GM23338 (cell line): ENCODE measurements at regions not wholly inside any gene's neighbourhood (a gene's known extent, or its start where the extent isn't known, plus 50 kb on each side); places are given as distances from the start of the nearest gene placed in this dataset.
A peak's percentile ranks its signal among the peaks of the same experiment; 100 is the strongest.

Experiments used
- ATAC-seq: fragments of 200-7000 bp; cut with Tn5 transposase; 3 replicates; pipeline ENCODE4 v1.9.1; 2020
- DNase-seq: peaks from one replicate; pipeline ENCODE4 v3.0.0-alpha.2; 2015; ENCODE audit warnings: low spot score
- H2AFZ ChIP-seq: fragments of 200-600 bp; sonication (generic); 2 replicates; pipeline ENCODE4 v1.8.0; 2016; ENCODE audit warnings: antibody characterized with exemption, mild to moderate bottlenecking, moderate library complexity
- H3F3A ChIP-seq: fragments of 200-600 bp; sonication (generic); replicated peaks from 2 replicates; pipeline ENCODE4 v1.8.0; 2017; ENCODE audit warnings: antibody characterized with exemption, mixed run types, low read depth
- H3K27ac ChIP-seq: fragments of 200-600 bp; sonication (generic); 2 replicates; pipeline ENCODE4 v1.6.1; 2016; ENCODE audit warnings: low read depth
- H3K27me3 ChIP-seq: fragments of 200-600 bp; sonication (generic); 2 replicates; pipeline ENCODE4 v1.8.0; 2016; ENCODE audit warnings: mild to moderate bottlenecking, mixed run types, moderate library complexity; ENCODE audit not compliant: insufficient read depth
- H3K36me3 ChIP-seq: fragments of 200-600 bp; sonication (generic); 2 replicates; pipeline ENCODE4 v1.8.0; 2016; ENCODE audit warnings: mild to moderate bottlenecking; ENCODE audit not compliant: insufficient read depth
- H3K4me1 ChIP-seq: fragments of 200-600 bp; sonication (generic); 2 replicates; pipeline ENCODE4 v1.8.0; 2016; ENCODE audit warnings: mild to moderate bottlenecking, moderate library complexity; ENCODE audit not compliant: insufficient read depth
- H3K4me2 ChIP-seq: fragments of 200-600 bp; sonication (generic); 2 replicates; pipeline ENCODE4 v1.7.1; 2017; ENCODE audit warnings: mixed run types
- H3K4me3 ChIP-seq: fragments of 200-600 bp; sonication (generic); 2 replicates; pipeline ENCODE4 v1.6.1; 2016; ENCODE audit warnings: mixed run types
- H3K79me2 ChIP-seq: fragments of 200-600 bp; sonication (generic); replicated peaks from 2 replicates; pipeline ENCODE4 v1.8.0; 2017; ENCODE audit warnings: mild to moderate bottlenecking; ENCODE audit not compliant: insufficient read depth
- H3K9me2 ChIP-seq: fragments of 200-600 bp; sonication (generic); 2 replicates; pipeline ENCODE4 v1.8.0; 2017; ENCODE audit not compliant: insufficient read depth
- H4K20me1 ChIP-seq: fragments of 200-600 bp; sonication (generic); replicated peaks from 2 replicates; pipeline ENCODE4 v1.8.0; 2017; ENCODE audit warnings: mild to moderate bottlenecking; ENCODE audit not compliant: insufficient read depth
- H3K27ac Mint-ChIP-seq: 2 replicates; pipeline ENCODE4 v1.8.0; 2020; ENCODE audit warnings: inconsistent platforms, mild to moderate bottlenecking, moderate library complexity, mixed read lengths
- H3K27me3 Mint-ChIP-seq: 3 replicates; pipeline ENCODE4 v1.8.0; 2022; ENCODE audit warnings: low read depth, mild to moderate bottlenecking, moderate library complexity, mixed read lengths, inconsistent platforms; ENCODE audit not compliant: insufficient read depth, poor library complexity
- H3K36me3 Mint-ChIP-seq: 3 replicates; pipeline ENCODE4 v1.8.0; 2021; ENCODE audit warnings: low read depth, mild to moderate bottlenecking, inconsistent platforms, moderate library complexity, mixed read lengths
- H3K4me1 Mint-ChIP-seq: 3 replicates; pipeline ENCODE4 v1.8.0; 2020; ENCODE audit warnings: mild to moderate bottlenecking, inconsistent platforms, mixed read lengths
- H3K4me3 Mint-ChIP-seq: 3 replicates; pipeline ENCODE4 v1.8.0; 2021; ENCODE audit warnings: moderate library complexity, mild to moderate bottlenecking, inconsistent platforms, mixed read lengths
- H3K9me3 Mint-ChIP-seq: 3 replicates; pipeline ENCODE4 v1.8.0; 2020; ENCODE audit warnings: moderate library complexity, mild to moderate bottlenecking, inconsistent platforms, mixed read lengths
- CREB1 ChIP-seq: fragments of 250-450 bp; sonication (Bioruptor Pico); IDR thresholded peaks from 2 replicates; pipeline ENCODE4 v1.5.0; 2020; ENCODE audit warnings: low read depth, mild to moderate bottlenecking, moderate library complexity
- CTCF ChIP-seq, 2 experiments: fragments of 200-600 bp in 1 of 2; sonication (generic) in 1 of 2; conservative IDR thresholded peaks; 2 replicates each; pipeline versions ENCODE4 v1.5.1 to v1.6.1; 2016 to 2017; ENCODE audit warnings: antibody characterized with exemption in 2 of 2, low read depth in 2 of 2, mild to moderate bottlenecking in 2 of 2, moderate library complexity in 1 of 2
- ETS1 ChIP-seq: IDR thresholded peaks from 2 replicates; pipeline ENCODE4 v1.6.1; 2016; ENCODE audit warnings: antibody characterized with exemption
- EZH2phosphoT487 ChIP-seq: fragments of 200-600 bp; sonication (generic); IDR thresholded peaks from one replicate; pipeline ENCODE4 v1.8.1; 2018; ENCODE audit warnings: antibody characterized with exemption; ENCODE audit not compliant: unreplicated experiment
- NANOG ChIP-seq: IDR thresholded peaks from 2 replicates; pipeline ENCODE4 v1.6.1; 2016; ENCODE audit warnings: antibody characterized with exemption, borderline replicate concordance
- REST ChIP-seq: IDR thresholded peaks from one replicate; pipeline ENCODE4 v1.6.1; 2018; ENCODE audit warnings: antibody characterized with exemption; ENCODE audit not compliant: unreplicated experiment
- STAT1 ChIP-seq: IDR thresholded peaks from one replicate; pipeline ENCODE4 v1.6.1; 2016; ENCODE audit warnings: antibody characterized with exemption; ENCODE audit not compliant: unreplicated experiment
- ZNF462 ChIP-seq: fragments of 250-450 bp; sonication (Bioruptor Pico); IDR thresholded peaks from 2 replicates; pipeline ENCODE4 v1.5.0; 2020; ENCODE audit warnings: mild to moderate bottlenecking, moderate library complexity

GRCh38 chr6:157741948-157742556, 81.0 kb upstream of the SNX9 start:
- DNase-seq (no peak), ATAC-seq (peak; percentile 75)
- peaks cover 15% of the 10 kb centered on the region for H3K4me1 Mint-ChIP-seq
- no peaks in the 10 kb centered on the region for H3K9me2 ChIP-seq
- peak overlapping the region; percentile 60 for H3K27ac Mint-ChIP-seq
- peak overlapping the region; percentile 40 for H3K27ac ChIP-seq
- H3K4me1 ChIP-seq = peaks cover 10% of the 10 kb centered on the region
- peaks cover 7% of the 10 kb centered on the region for H3K27me3 Mint-ChIP-seq
- no peaks in the 10 kb centered on the region; the same call in 1 of the 2 replicates for H3F3A ChIP-seq
- peaks cover 34% of the 10 kb centered on the region for H3K36me3 Mint-ChIP-seq
- no peak for TF ChIP-seq REST
- no peak for TF ChIP-seq CREB1
- TF ChIP-seq ETS1 = no peak
- no peak for TF ChIP-seq EZH2phosphoT487
- no peak for TF ChIP-seq NANOG
- TF ChIP-seq STAT1 = no peak
- TF ChIP-seq CTCF (conservative IDR thresholded peaks at IDR 0.05; ENCODE audit: low read depth in 2 of 2) = no peak
- TF ChIP-seq ZNF462 (CRISPR knock-in tag) = no peak
- no peaks in the 10 kb centered on the region for H3K79me2 ChIP-seq
- H3K27me3 ChIP-seq = no peaks in the 10 kb centered on the region
- H4K20me1 ChIP-seq = no peaks in the 10 kb centered on the region
- peaks cover 36% of the 10 kb centered on the region for H3K9me3 Mint-ChIP-seq
- no peak overlapping the region for H3K4me3 ChIP-seq
- no peak overlapping the region for H3K4me3 Mint-ChIP-seq
- H3K36me3 ChIP-seq = no peaks in the 10 kb centered on the region
- H3K4me2 ChIP-seq = peak overlapping the region; percentile 61
- H2AFZ ChIP-seq = peak overlapping the region; percentile 85
